ENCODE measurements at regions not wholly inside any gene's neighbourhood (a gene's known extent, or its start where the extent isn't known, plus 50 kb on each side); places are given as distances from the start of the nearest gene placed in this dataset.

GRCh38 chr13:72168126-72168855 is 301.3 kb upstream of the DACH1 start:
- DNase-seq (ENCODE audit: low spot score in 2 of 2), result no peak
- Histone ChIP-seq H3K4me3 (no peak overlapping the region), H3K27ac (no peak overlapping the region), H3K4me1 (no peaks in the 10 kb centered on the region), H3K9me3 (no peaks in the 10 kb centered on the region), H3K27me3 (no peaks in the 10 kb centered on the region), H3K36me3 (no peaks in the 10 kb centered on the region)
- intact Hi-C loops (cut with DNase I; ENCODE audit: low total_unique reads), result no loop called here
- TF ChIP-seq POLR2AphosphoS5 (IDR thresholded peaks at IDR 0.05), result no peak

GRCh38 chr13:72166102-72166650 is 299.2 kb upstream of the DACH1 start:
- no peaks in the 10 kb centered on the region for H3K9me3 ChIP-seq
- no peak for DNase-seq (ENCODE audit: low spot score in 2 of 2)
- H3K4me1 ChIP-seq, result no peaks in the 10 kb centered on the region
- intact Hi-C loops (cut with DNase I; ENCODE audit: low total_unique reads), result no loop called here
- peak overlapping the region; percentile 37 to 52 for H3K27ac ChIP-seq
- H3K27me3 ChIP-seq, result no peaks in the 10 kb centered on the region
- TF ChIP-seq POLR2AphosphoS5 (IDR thresholded peaks at IDR 0.05), result no peak
- TF ChIP-seq POLR2A (IDR thresholded peaks at IDR 0.05), result no peak
- TF ChIP-seq CTCF (IDR thresholded peaks at IDR 0.05), result no peak
- no peak overlapping the region for H3K4me3 ChIP-seq
- H3K36me3 ChIP-seq, result no peaks in the 10 kb centered on the region

- no peaks in the 10 kb centered on the region for H3K4me1 ChIP-seq
- intact Hi-C loops (cut with DNase I; ENCODE audit: low total_unique reads), result no loop called here
- H3K27ac ChIP-seq, result no peak overlapping the region
- H3K36me3 ChIP-seq, result no peaks in the 10 kb centered on the region
- H3K27me3 ChIP-seq, result no peaks in the 10 kb centered on the region
- TF ChIP-seq POLR2AphosphoS5 (IDR thresholded peaks at IDR 0.05), result no peak
- no peak for TF ChIP-seq POLR2A (IDR thresholded peaks at IDR 0.05)
- TF ChIP-seq CTCF (IDR thresholded peaks at IDR 0.05), result no peak
- no peaks in the 10 kb centered on the region for H3K9me3 ChIP-seq
- no peak overlapping the region for H3K4me3 ChIP-seq
- DNase-seq (ENCODE audit: low spot score in 2 of 2), result no peak
Observed at GRCh38 chr13:72165276-72165675, 298.3 kb upstream of the DACH1 start.

GRCh38 chr13:72164811-72165210 is 297.8 kb upstream of the DACH1 start:
- no peak for TF ChIP-seq CTCF (IDR thresholded peaks at IDR 0.05)
- no peak for TF ChIP-seq POLR2AphosphoS5 (IDR thresholded peaks at IDR 0.05)
- no peak for TF ChIP-seq POLR2A (IDR thresholded peaks at IDR 0.05)
- no peaks in the 10 kb centered on the region for H3K4me1 ChIP-seq
- no peaks in the 10 kb centered on the region for H3K9me3 ChIP-seq
- intact Hi-C loops (cut with DNase I; ENCODE audit: low total_unique reads), result no loop called here
- H3K36me3 ChIP-seq, result no peaks in the 10 kb centered on the region
- H3K27me3 ChIP-seq, result no peaks in the 10 kb centered on the region
- peak overlapping the region in 1 of 2 donors; percentile 15 for H3K27ac ChIP-seq
- no peak for DNase-seq (ENCODE audit: low spot score in 2 of 2)
- no peak overlapping the region for H3K4me3 ChIP-seq

GRCh38 chr13:72163678-72164077 is 296.7 kb upstream of the DACH1 start:
- Histone ChIP-seq H3K4me1 (no peaks in the 10 kb centered on the region), H3K36me3 (no peaks in the 10 kb centered on the region), H3K9me3 (no peaks in the 10 kb centered on the region), H3K27ac (no peak overlapping the region), H3K27me3 (no peaks in the 10 kb centered on the region), H3K4me3 (no peak overlapping the region)
- TF ChIP-seq POLR2A (IDR thresholded peaks at IDR 0.05), result no peak
- no peak for TF ChIP-seq POLR2AphosphoS5 (IDR thresholded peaks at IDR 0.05)
- no peak for TF ChIP-seq CTCF (IDR thresholded peaks at IDR 0.05)
- no peak for DNase-seq (ENCODE audit: low spot score in 2 of 2)
- intact Hi-C loops (cut with DNase I; ENCODE audit: low total_unique reads), result no loop called here
